ENCODE measurements at regions not wholly inside any gene's neighbourhood (a gene's known extent, or its start where the extent isn't known, plus 50 kb on each side); places are given as distances from the start of the nearest gene placed in this dataset.

DNA sequence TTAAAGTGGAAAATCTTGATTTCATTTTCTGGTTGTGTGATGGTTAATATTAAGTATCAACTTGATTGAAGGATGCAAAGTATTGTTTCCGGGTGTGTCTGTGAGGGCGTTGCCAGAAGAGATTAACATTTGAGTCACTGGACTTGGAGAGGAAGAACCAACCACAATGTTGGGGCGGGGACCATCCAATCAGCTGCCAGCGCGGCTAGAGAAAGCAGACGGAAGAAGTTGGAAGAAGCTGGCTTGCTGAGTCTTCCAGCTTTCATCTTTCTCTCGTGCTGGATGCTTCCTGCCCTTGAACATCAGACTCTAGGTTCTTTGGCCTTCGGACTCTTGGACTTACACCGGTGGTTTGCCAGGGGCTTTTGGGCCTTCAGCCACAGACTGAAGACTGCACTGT is 832.6 kb upstream of the TMPRSS15 start:
- no peaks in the 10 kb centered on the region for H3K9me3 ChIP-seq
- H3K27me3 ChIP-seq: no peaks in the 10 kb centered on the region
- 81% methylated on average over 9 of the region's 9 CpGs for WGBS
- TF ChIP-seq, protein P1, sequence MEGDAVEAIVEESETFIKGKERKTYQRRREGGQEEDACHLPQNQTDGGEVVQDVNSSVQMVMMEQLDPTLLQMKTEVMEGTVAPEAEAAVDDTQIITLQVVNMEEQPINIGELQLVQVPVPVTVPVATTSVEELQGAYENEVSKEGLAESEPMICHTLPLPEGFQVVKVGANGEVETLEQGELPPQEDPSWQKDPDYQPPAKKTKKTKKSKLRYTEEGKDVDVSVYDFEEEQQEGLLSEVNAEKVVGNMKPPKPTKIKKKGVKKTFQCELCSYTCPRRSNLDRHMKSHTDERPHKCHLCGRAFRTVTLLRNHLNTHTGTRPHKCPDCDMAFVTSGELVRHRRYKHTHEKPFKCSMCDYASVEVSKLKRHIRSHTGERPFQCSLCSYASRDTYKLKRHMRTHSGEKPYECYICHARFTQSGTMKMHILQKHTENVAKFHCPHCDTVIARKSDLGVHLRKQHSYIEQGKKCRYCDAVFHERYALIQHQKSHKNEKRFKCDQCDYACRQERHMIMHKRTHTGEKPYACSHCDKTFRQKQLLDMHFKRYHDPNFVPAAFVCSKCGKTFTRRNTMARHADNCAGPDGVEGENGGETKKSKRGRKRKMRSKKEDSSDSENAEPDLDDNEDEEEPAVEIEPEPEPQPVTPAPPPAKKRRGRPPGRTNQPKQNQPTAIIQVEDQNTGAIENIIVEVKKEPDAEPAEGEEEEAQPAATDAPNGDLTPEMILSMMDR (IDR thresholded peaks at IDR 0.05): no peak
- TF ChIP-seq POLR2A (IDR thresholded peaks at IDR 0.05) (no peak), EP300 (IDR thresholded peaks at IDR 0.05) (no peak), POLR2AphosphoS5 (IDR thresholded peaks at IDR 0.05) (no peak)
- H3K4me3 ChIP-seq: no peak overlapping the region
- DNase-seq (ENCODE audit: low spot score in 2 of 2): no peak
- no peaks in the 10 kb centered on the region for H3K4me1 ChIP-seq
- no peaks in the 10 kb centered on the region for H3K36me3 ChIP-seq
- no peak overlapping the region for H3K27ac ChIP-seq

DNA sequence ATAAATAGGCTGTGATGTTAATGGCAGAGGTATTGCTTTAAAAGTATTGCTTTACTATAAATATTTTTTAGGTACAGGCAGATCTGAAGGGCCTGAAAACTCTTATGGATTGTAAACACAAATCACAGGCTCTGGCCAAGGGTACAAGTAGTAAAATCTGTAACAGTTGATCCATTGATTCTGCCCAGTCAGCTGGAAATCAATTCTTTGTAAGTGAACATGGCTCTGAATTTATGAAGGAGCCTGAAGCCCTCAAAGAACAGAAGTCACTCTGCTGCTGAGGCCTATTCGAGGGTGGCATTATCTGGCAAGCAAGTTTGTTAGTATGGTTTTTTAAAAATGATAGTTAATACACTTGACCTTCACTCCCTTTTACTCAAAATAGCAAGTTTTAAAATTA is 834.0 kb upstream of the TMPRSS15 start:
- DNase-seq (ENCODE audit: low spot score in 2 of 2): no peak
- WGBS: 62% methylated on average over 1 of the region's 1 CpG
- TF ChIP-seq, protein P1 (IDR thresholded peaks at IDR 0.05): no peak
- TF ChIP-seq POLR2AphosphoS5 (IDR thresholded peaks at IDR 0.05) (no peak), POLR2A (IDR thresholded peaks at IDR 0.05) (no peak), EP300 (IDR thresholded peaks at IDR 0.05) (no peak)
- H3K4me1 ChIP-seq: no peaks in the 10 kb centered on the region
- H3K27ac ChIP-seq: no peak overlapping the region
- no peaks in the 10 kb centered on the region for H3K27me3 ChIP-seq
- no peaks in the 10 kb centered on the region for H3K36me3 ChIP-seq
- no peaks in the 10 kb centered on the region for H3K9me3 ChIP-seq
- no peak overlapping the region for H3K4me3 ChIP-seq

DNA sequence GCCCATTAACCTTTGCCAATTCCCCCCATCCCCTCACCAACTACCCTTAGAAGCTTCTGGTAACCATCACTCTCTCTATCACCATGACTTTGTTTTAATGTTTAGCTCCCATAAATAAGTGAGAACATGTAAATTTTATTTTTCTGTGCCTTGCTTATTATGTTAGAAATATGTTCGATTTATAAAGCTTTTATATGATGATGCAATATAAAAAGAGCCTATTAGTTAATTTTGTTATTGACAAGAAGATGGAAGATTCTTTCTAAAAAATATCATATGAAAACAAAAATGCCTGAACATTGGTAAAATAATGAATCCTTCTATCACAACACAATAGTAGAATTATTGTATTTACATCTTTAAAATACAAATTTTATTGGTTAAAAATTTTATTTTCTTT is 836.1 kb upstream of the TMPRSS15 start:
- no peaks in the 10 kb centered on the region for H3K4me1 ChIP-seq
- 83% methylated on average over 1 of the region's 1 CpG for WGBS
- TF ChIP-seq, protein P1 (IDR thresholded peaks at IDR 0.05): no peak
- TF ChIP-seq EP300 (IDR thresholded peaks at IDR 0.05) (no peak), POLR2A (IDR thresholded peaks at IDR 0.05) (no peak), POLR2AphosphoS5 (IDR thresholded peaks at IDR 0.05) (no peak)

DNA sequence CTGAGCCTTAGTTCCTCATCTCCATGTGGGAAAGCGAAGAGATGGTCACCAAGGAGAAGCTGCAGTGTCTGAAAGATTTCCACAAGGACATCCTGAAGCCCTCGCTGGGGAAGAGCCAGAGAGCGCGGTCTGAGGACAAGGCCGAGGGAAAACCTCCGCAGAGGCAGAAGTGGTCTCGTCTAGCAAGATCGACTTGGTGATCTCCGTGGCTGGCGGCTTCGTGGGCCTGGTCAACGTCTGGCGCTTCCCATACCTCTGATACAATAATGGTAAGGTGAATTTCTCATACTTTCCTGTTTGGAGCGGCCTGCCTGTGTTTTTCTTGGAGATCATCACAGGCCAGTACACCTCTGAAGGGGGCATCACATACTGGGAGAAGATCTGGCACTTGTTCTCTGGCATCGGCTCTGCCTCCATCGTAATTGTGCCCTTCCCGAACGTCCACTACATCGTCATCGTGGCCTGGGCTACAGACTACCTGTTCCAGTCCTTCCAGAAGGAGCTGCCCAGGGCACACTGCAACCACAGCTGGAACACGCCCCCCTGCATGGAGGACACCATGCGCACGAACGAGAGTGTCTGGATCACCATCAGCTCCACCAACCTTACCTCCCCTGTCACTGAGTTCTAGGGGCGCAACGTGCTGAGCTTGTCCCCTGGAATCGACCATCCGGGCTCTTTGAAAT is 841.1 kb upstream of the TMPRSS15 start:
- TF ChIP-seq POLR2AphosphoS5 (IDR thresholded peaks at IDR 0.05): no peak
- no peak for TF ChIP-seq EP300 (IDR thresholded peaks at IDR 0.05)
- TF ChIP-seq, protein P1 (IDR thresholded peaks at IDR 0.05): no peak
- TF ChIP-seq POLR2A (IDR thresholded peaks at IDR 0.05): no peak
- Histone ChIP-seq H3K9me3 (peaks cover 6% of the 10 kb centered on the region), H3K4me3 (no peak overlapping the region), H3K27ac (no peak overlapping the region), H3K4me1 (no peaks in the 10 kb centered on the region), H3K27me3 (no peaks in the 10 kb centered on the region), H3K36me3 (no peaks in the 10 kb centered on the region)
- WGBS: 96% methylated on average over 28 of the region's 28 CpGs
- no peak for DNase-seq (ENCODE audit: low spot score in 2 of 2)

More for the DNA sequence above, 836.1 kb upstream of the TMPRSS15 start:
- Histone ChIP-seq H3K27ac (no peak overlapping the region), H3K27me3 (no peaks in the 10 kb centered on the region), H3K9me3 (no peaks in the 10 kb centered on the region), H3K4me3 (no peak overlapping the region), H3K36me3 (no peaks in the 10 kb centered on the region)
- no peak for DNase-seq (ENCODE audit: low spot score in 2 of 2)

DNA sequence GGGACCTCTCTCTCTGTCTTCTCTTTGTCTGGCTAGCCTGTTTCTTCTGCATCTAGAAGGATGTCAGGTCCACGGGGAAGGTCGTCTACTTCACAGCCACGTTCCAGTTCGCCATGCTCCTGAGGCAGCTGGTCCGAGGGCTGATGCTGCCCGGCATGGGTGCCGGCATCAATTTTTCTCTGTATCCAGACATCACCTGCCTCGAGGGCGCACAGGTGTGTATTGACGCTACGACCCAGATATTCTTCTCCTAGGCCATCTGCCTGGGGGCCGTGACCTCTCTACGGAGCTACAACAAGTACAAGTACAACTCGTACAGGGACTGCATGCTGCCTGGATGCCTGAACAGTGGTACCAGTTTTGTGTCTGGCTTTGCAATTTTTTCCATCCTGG is 841.6 kb upstream of the TMPRSS15 start:
- H3K36me3 ChIP-seq: no peaks in the 10 kb centered on the region
- TF ChIP-seq POLR2A (IDR thresholded peaks at IDR 0.05): no peak
- TF ChIP-seq EP300 (IDR thresholded peaks at IDR 0.05): no peak
- TF ChIP-seq, protein P1 (IDR thresholded peaks at IDR 0.05): no peak
- TF ChIP-seq POLR2AphosphoS5 (IDR thresholded peaks at IDR 0.05): no peak
- no peak overlapping the region for H3K27ac ChIP-seq
- no peaks in the 10 kb centered on the region for H3K27me3 ChIP-seq
- H3K4me3 ChIP-seq: no peak overlapping the region
- no peak for DNase-seq (ENCODE audit: low spot score in 2 of 2)
- no peaks in the 10 kb centered on the region for H3K4me1 ChIP-seq
- WGBS: 92% methylated on average over 14 of the region's 14 CpGs
- peaks cover 6% of the 10 kb centered on the region for H3K9me3 ChIP-seq
